K562 (cell line): ENCODE measurements at regions not wholly inside any gene's neighbourhood (a gene's known extent, or its start where the extent isn't known, plus 50 kb on each side); places are given as distances from the start of the nearest gene placed in this dataset.

ENCODE experiments used
- ATAC-seq: fragments of 200-7000 bp; cut with Tn5 transposase; 3 replicates; pipeline ENCODE4 v1.9.1; 2020; ENCODE audit warnings: moderate library complexity
- BruUV-seq: library from RNA; stranded (reverse); fragments of 400-500 nt; replicated peaks from 2 replicates; lab custom pipeline; 2021; lab: Mats Ljungman, UMichigan
- CTCF ChIA-PET: fragments of 300-600 bp; formaldehyde crosslinking; extraction: SDS; loops from one replicate; lab custom pipeline; 2021; ENCODE audit warnings: low intra/inter-chr PET ratio; lab: Yijun Ruan, JAX
- POLR2A ChIA-PET: fragments of 300-600, 350-650 bp; sonication (Branson Sonifier 250); formaldehyde crosslinking; extraction: SDS; loops from one replicate; lab custom pipeline; 2021; ENCODE audit warnings: antibody characterized with exemption, inconsistent platforms; lab: Yijun Ruan, JAX
- DNase-seq, 4 experiments: peaks; one replicate each; pipeline versions ENCODE4 v3.0.0 to v3.0.0-alpha.2; 2011 to 2018; ENCODE audit warnings: low spot score in 3 of 4, mixed read lengths in 3 of 4; ENCODE audit errors: extremely low read depth in 1 of 4
- FAIRE-seq: peaks from 2 replicates; lab custom pipeline; 2011; peaks lifted over from hg19 to GRCh38; lab: Jason Lieb, UNC
- H2AFZ ChIP-seq: 2 replicates; pipeline ENCODE4 v1.6.0; 2011; ENCODE audit warnings: low read depth, low read length, control low read depth, inconsistent platforms
- H3K27ac ChIP-seq: fragments of 200-600 bp; 3 replicates; pipeline ENCODE4 v1.8.0; 2011; ENCODE audit warnings: low read depth, mild to moderate bottlenecking, control low read depth, inconsistent platforms, low read length, moderate library complexity, mixed read lengths; ENCODE audit errors: extremely low read depth
- H3K27me3 ChIP-seq, 2 experiments: fragments of 300-600 bp in 1 of 2; 2 replicates in 1 of 2; 3 replicates in 1 of 2; pipeline versions ENCODE4 v1.6.0 to v1.8.0; 2011; ENCODE audit warnings: inconsistent platforms in 2 of 2, low read length in 2 of 2, mild to moderate bottlenecking in 1 of 2, mixed read lengths in 1 of 2, moderate library complexity in 1 of 2; ENCODE audit not compliant: control insufficient read depth in 2 of 2, insufficient read depth in 2 of 2
- H3K36me3 ChIP-seq: fragments of 300-600 bp; 3 replicates; pipeline ENCODE4 v1.8.0; 2011; ENCODE audit warnings: mild to moderate bottlenecking, low read length, inconsistent platforms; ENCODE audit not compliant: control insufficient read depth, insufficient read depth
- H3K4me1 ChIP-seq, 2 experiments: fragments of 200-600 bp in 1 of 2; replicated peaks in 1 of 2; 2 replicates in 1 of 2; 3 replicates in 1 of 2; pipeline versions ENCODE4 v1.5.1 to v1.8.0; 2011; ENCODE audit warnings: inconsistent platforms in 2 of 2, low read length in 2 of 2, mild to moderate bottlenecking in 1 of 2, mixed read lengths in 1 of 2, moderate library complexity in 1 of 2; ENCODE audit not compliant: control insufficient read depth in 2 of 2, insufficient read depth in 2 of 2
- H3K4me2 ChIP-seq: 2 replicates; pipeline ENCODE4 v1.6.1; 2011; ENCODE audit warnings: low read length, control low read depth, inconsistent platforms, mixed read lengths; ENCODE audit not compliant: insufficient read depth
- H3K4me3 ChIP-seq: fragments of 200-600 bp; sonication (generic), shearing (Covaris generic); 2 replicates; pipeline ENCODE4 v1.5.1; 2016; ENCODE audit warnings: control low read depth, inconsistent platforms
- H3K79me2 ChIP-seq: fragments of 200-600 bp; 3 replicates; pipeline ENCODE4 v1.8.0; 2011; ENCODE audit warnings: low read length, inconsistent platforms; ENCODE audit not compliant: control insufficient read depth, insufficient read depth
- H3K9ac ChIP-seq, 2 experiments: 2 replicates each; pipeline versions ENCODE4 v1.6.0 to v1.6.1; 2011; ENCODE audit warnings: low read depth in 2 of 2, low read length in 2 of 2, control low read depth in 1 of 2, inconsistent platforms in 1 of 2, mild to moderate bottlenecking in 1 of 2, mixed read lengths in 1 of 2; ENCODE audit not compliant: insufficient read depth in 1 of 2
- H3K9me1 ChIP-seq: one replicate; pipeline ENCODE4 v1.6.0; 2011; ENCODE audit warnings: inconsistent platforms, mild to moderate bottlenecking, low read length, moderate library complexity; ENCODE audit not compliant: control insufficient read depth, insufficient read depth
- H3K9me3 ChIP-seq: replicated peaks from 2 replicates; pipeline ENCODE4 v1.5.1; 2011; ENCODE audit warnings: low read depth, low read length, inconsistent platforms; ENCODE audit not compliant: control insufficient read depth, insufficient read depth
- H4K20me1 ChIP-seq: replicated peaks from 2 replicates; pipeline ENCODE4 v1.6.1; 2011; ENCODE audit warnings: low read length, inconsistent platforms, mixed read lengths; ENCODE audit not compliant: control insufficient read depth, insufficient read depth
- CSDE1 ChIP-seq, 2 experiments: fragments of 450-650 bp; IDR thresholded peaks; 2 replicates each; pipeline ENCODE4 v1.6.1; 2016; ENCODE audit warnings: mild to moderate bottlenecking in 1 of 2
- HDGF ChIP-seq: fragments of 450-650 bp; IDR thresholded peaks from 2 replicates; pipeline ENCODE4 v1.6.1; 2016
- HNRNPL ChIP-seq: fragments of 200-400 bp; formaldehyde crosslinking; IDR thresholded peaks from 2 replicates; pipeline ENCODE4 v1.6.1; 2017; ENCODE audit warnings: low read depth, mild to moderate bottlenecking, low read length
- KDM1A ChIP-seq, 2 experiments: fragments of 450-650 bp; IDR thresholded peaks; 2 replicates each; pipeline ENCODE4 v1.6.1; 2016; ENCODE audit warnings: mild to moderate bottlenecking in 2 of 2
- RUNX1 ChIP-seq: sonication (generic); IDR thresholded peaks from 2 replicates; pipeline ENCODE4 v1.6.1; 2016; ENCODE audit warnings: antibody characterized with exemption, low read depth
- SIX5 ChIP-seq, 2 experiments: IDR thresholded peaks; 2 replicates each; pipeline ENCODE4 v1.6.1; 2011; ENCODE audit warnings: low read length in 2 of 2, borderline replicate concordance in 1 of 2, low read depth in 1 of 2, mild to moderate bottlenecking in 1 of 2, moderate library complexity in 1 of 2; ENCODE audit not compliant: insufficient read depth in 1 of 2
- SLC30A9 ChIP-seq: fragments of 250-450 bp; sonication (Bioruptor Pico); IDR thresholded peaks from 2 replicates; pipeline ENCODE4 v1.8.0; 2022; ENCODE audit warnings: mild to moderate bottlenecking, moderate library complexity
- SMAD1 ChIP-seq: fragments of 150-350 bp; IDR thresholded peaks from 2 replicates; pipeline ENCODE4 v1.6.1; 2014; ENCODE audit warnings: low read length, low read depth; ENCODE audit not compliant: partially characterized antibody
- ZC3H4 ChIP-seq: sonication (generic); formaldehyde crosslinking; IDR thresholded peaks from 2 replicates; pipeline ENCODE4 v1.9.0; 2021; ENCODE audit warnings: missing genetic modification reagents, borderline replicate concordance
- WGBS: fragments of 100-300 bp; shearing (Covaris generic); methylation state at CpG from one replicate; pipeline ENCODE4 v1.1.6; 2016; ENCODE audit warnings: low coverage, mixed read lengths; ENCODE audit not compliant: insufficient coverage; ENCODE audit errors: missing lambda C conversion rate; 5-methylcytosine and 5-hydroxymethylcytosine counted together
- in situ Hi-C: fragments of 300-500 bp; cut with MboI; formaldehyde crosslinking; loops from 4 replicates; pipeline ENCODE4 v1.15.0; 2018; ENCODE audit warnings: inconsistent platforms, mixed read lengths
- intact Hi-C: fragments of 100-400 bp; cut with micrococcal nuclease; formaldehyde crosslinking; loops from 2 replicates; pipeline ENCODE4 v1.14.2; 2022
- TF ChIP-seq, protein P1 (sequence below): IDR thresholded peaks from 3 replicates; pipeline ENCODE4 v1.6.1; 2011; ENCODE audit warnings: borderline replicate concordance, mild to moderate bottlenecking; ENCODE audit not compliant: insufficient read length, insufficient read depth
- TF ChIP-seq, protein P2 (sequence below): sonication (generic); formaldehyde crosslinking; IDR thresholded peaks from 2 replicates; pipeline ENCODE4 v1.5.0; 2020; ENCODE audit warnings: missing genetic modification reagents
- TF ChIP-seq, protein P3 (sequence below): sonication (generic); formaldehyde crosslinking; IDR thresholded peaks from 2 replicates; pipeline ENCODE4 v1.8.0; 2022; ENCODE audit warnings: mild to moderate bottlenecking, missing genetic modification reagents, borderline replicate concordance
- TF ChIP-seq, protein P4 (sequence below): fragments of 450-650 bp; IDR thresholded peaks from 2 replicates; pipeline ENCODE4 v1.6.1; 2016
- TF ChIP-seq, protein P5 (sequence below): sonication (generic); formaldehyde crosslinking; IDR thresholded peaks from 2 replicates; pipeline ENCODE4 v1.8.1; 2023; ENCODE audit warnings: mild to moderate bottlenecking, missing genetic modification reagents, moderate library complexity
- TF ChIP-seq, protein P6 (sequence below), 3 experiments: IDR thresholded peaks in 2 of 3; conservative IDR thresholded peaks in 1 of 3; 2 replicates each; pipeline ENCODE4 v1.5.1; 2011 to 2012; ENCODE audit warnings: low read length in 3 of 3, mild to moderate bottlenecking in 3 of 3, control low read depth in 2 of 3, improper control_type of control experiment in 1 of 3, inconsistent platforms in 1 of 3, low read depth in 1 of 3, mixed read lengths in 1 of 3, moderate library complexity in 1 of 3; ENCODE audit not compliant: insufficient read depth in 2 of 3

DNA sequence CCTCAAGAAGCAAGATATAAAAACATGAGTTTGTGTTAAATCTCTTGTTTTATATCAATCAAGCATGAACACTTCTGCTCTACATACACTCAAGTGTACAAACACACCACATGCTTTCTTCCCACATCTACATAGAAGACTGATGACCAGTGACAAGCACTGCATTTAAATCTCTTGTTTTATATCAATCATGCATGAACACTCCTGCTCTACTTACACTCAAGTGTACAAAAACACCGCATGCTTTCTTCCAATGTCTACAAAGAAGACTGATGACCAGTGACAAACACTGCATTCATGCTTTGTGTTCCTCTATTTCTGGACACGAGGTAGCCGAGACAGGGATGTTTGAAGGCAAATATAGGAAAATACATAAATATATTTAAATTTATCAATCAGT lies 642.0 kb upstream of the PFKP start:
- WGBS: 0% methylated on average over 3 of the region's 3 CpGs
- no peaks in the 10 kb centered on the region for H3K36me3 ChIP-seq
- no peak overlapping the region for H2AFZ ChIP-seq
- H3K27ac ChIP-seq: no peak overlapping the region
- intact Hi-C loops: no loop called here
- no peak overlapping the region for H3K4me3 ChIP-seq
- ATAC-seq (no peak), DNase-seq (no peak), FAIRE-seq (no peak)
- no peaks in the 10 kb centered on the region; a peak in 1 of 5 replicates for H3K27me3 ChIP-seq
- no peaks in the 10 kb centered on the region for H3K9me1 ChIP-seq
- no peaks in the 10 kb centered on the region for H3K9me3 ChIP-seq
- POLR2A ChIA-PET: no interaction called here
- in situ Hi-C loops: no loop called here
- no TSS peak for BruUV-seq
- no peaks in the 10 kb centered on the region for H3K79me2 ChIP-seq
- no peaks in the 10 kb centered on the region for H4K20me1 ChIP-seq
- H3K4me2 ChIP-seq: no peak overlapping the region
- CTCF ChIA-PET: no interaction called here
- H3K4me1 ChIP-seq: no peaks in the 10 kb centered on the region
- no peak overlapping the region for H3K9ac ChIP-seq
- no peak for TF ChIP-seq SMAD1
- TF ChIP-seq, protein P1, sequence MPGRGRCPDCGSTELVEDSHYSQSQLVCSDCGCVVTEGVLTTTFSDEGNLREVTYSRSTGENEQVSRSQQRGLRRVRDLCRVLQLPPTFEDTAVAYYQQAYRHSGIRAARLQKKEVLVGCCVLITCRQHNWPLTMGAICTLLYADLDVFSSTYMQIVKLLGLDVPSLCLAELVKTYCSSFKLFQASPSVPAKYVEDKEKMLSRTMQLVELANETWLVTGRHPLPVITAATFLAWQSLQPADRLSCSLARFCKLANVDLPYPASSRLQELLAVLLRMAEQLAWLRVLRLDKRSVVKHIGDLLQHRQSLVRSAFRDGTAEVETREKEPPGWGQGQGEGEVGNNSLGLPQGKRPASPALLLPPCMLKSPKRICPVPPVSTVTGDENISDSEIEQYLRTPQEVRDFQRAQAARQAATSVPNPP: no peak
- TF ChIP-seq SLC30A9 (CRISPR knock-in tag): no peak
- TF ChIP-seq, protein P2, sequence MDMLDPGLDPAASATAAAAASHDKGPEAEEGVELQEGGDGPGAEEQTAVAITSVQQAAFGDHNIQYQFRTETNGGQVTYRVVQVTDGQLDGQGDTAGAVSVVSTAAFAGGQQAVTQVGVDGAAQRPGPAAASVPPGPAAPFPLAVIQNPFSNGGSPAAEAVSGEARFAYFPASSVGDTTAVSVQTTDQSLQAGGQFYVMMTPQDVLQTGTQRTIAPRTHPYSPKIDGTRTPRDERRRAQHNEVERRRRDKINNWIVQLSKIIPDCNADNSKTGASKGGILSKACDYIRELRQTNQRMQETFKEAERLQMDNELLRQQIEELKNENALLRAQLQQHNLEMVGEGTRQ: no peak
- no peak for TF ChIP-seq CSDE1 (IDR thresholded peaks at IDR 0.05)
- no peak for TF ChIP-seq HDGF
- TF ChIP-seq, protein P3, sequence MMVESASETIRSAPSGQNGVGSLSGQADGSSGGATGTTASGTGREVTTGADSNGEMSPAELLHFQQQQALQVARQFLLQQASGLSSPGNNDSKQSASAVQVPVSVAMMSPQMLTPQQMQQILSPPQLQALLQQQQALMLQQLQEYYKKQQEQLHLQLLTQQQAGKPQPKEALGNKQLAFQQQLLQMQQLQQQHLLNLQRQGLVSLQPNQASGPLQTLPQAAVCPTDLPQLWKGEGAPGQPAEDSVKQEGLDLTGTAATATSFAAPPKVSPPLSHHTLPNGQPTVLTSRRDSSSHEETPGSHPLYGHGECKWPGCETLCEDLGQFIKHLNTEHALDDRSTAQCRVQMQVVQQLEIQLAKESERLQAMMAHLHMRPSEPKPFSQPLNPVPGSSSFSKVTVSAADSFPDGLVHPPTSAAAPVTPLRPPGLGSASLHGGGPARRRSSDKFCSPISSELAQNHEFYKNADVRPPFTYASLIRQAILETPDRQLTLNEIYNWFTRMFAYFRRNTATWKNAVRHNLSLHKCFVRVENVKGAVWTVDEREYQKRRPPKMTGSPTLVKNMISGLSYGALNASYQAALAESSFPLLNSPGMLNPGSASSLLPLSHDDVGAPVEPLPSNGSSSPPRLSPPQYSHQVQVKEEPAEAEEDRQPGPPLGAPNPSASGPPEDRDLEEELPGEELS (CRISPR knock-in tag): no peak
- no peak for TF ChIP-seq RUNX1
- TF ChIP-seq, protein P4, sequence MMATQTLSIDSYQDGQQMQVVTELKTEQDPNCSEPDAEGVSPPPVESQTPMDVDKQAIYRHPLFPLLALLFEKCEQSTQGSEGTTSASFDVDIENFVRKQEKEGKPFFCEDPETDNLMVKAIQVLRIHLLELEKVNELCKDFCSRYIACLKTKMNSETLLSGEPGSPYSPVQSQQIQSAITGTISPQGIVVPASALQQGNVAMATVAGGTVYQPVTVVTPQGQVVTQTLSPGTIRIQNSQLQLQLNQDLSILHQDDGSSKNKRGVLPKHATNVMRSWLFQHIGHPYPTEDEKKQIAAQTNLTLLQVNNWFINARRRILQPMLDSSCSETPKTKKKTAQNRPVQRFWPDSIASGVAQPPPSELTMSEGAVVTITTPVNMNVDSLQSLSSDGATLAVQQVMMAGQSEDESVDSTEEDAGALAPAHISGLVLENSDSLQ: no peak
- TF ChIP-seq, protein P5, sequence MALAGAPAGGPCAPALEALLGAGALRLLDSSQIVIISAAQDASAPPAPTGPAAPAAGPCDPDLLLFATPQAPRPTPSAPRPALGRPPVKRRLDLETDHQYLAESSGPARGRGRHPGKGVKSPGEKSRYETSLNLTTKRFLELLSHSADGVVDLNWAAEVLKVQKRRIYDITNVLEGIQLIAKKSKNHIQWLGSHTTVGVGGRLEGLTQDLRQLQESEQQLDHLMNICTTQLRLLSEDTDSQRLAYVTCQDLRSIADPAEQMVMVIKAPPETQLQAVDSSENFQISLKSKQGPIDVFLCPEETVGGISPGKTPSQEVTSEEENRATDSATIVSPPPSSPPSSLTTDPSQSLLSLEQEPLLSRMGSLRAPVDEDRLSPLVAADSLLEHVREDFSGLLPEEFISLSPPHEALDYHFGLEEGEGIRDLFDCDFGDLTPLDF (CRISPR knock-in tag): no peak
- TF ChIP-seq ZC3H4 (CRISPR knock-in tag): no peak
- no peak for TF ChIP-seq KDM1A (IDR thresholded peaks at IDR 0.05)
- TF ChIP-seq SIX5 (IDR thresholded peaks at IDR 0.05; ENCODE audit: borderline replicate concordance in 1 of 2, insufficient read depth in 1 of 2, low read depth in 1 of 2, low read length in 2 of 2): no peak
- no peak for TF ChIP-seq HNRNPL
- TF ChIP-seq, protein P6, sequence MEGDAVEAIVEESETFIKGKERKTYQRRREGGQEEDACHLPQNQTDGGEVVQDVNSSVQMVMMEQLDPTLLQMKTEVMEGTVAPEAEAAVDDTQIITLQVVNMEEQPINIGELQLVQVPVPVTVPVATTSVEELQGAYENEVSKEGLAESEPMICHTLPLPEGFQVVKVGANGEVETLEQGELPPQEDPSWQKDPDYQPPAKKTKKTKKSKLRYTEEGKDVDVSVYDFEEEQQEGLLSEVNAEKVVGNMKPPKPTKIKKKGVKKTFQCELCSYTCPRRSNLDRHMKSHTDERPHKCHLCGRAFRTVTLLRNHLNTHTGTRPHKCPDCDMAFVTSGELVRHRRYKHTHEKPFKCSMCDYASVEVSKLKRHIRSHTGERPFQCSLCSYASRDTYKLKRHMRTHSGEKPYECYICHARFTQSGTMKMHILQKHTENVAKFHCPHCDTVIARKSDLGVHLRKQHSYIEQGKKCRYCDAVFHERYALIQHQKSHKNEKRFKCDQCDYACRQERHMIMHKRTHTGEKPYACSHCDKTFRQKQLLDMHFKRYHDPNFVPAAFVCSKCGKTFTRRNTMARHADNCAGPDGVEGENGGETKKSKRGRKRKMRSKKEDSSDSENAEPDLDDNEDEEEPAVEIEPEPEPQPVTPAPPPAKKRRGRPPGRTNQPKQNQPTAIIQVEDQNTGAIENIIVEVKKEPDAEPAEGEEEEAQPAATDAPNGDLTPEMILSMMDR (IDR thresholded peaks at IDR 0.05 in 2 of 3, conservative IDR thresholded peaks at IDR 0.05 in 1 of 3; ENCODE audit: insufficient read depth in 2 of 3, low read depth in 1 of 3, low read length in 3 of 3): no peak
